CD4-positive, alpha-beta memory T cell (primary cell): ENCODE measurements at regions not wholly inside any gene's neighbourhood (a gene's known extent, or its start where the extent isn't known, plus 50 kb on each side); places are given as distances from the start of the nearest gene placed in this dataset.

Experiments used
- CTCF ChIA-PET: fragments of 350-600 bp; sonication (Branson Sonifier 250); formaldehyde crosslinking; loops from one replicate; lab custom pipeline; 2021; ENCODE audit warnings: inconsistent platforms; ENCODE audit not compliant: partially characterized antibody; lab: Charles Lee
- POLR2A ChIA-PET: fragments of 350-600 bp; sonication (Branson Sonifier 250); formaldehyde crosslinking; loops from one replicate; lab custom pipeline; 2021; ENCODE audit not compliant: partially characterized antibody; lab: Charles Lee
- DNase-seq, 5 donors: peaks; one replicate each; pipeline versions ENCODE4 v3.0.0 to v3.0.0-alpha.2; 2020 to 2022; ENCODE audit warnings: mixed read lengths in 1 of 5
- H3K27ac ChIP-seq: one replicate; pipeline ENCODE4 v1.7.0; 2013; ENCODE audit warnings: low read depth, low read length
- H3K27me3 ChIP-seq: 2 replicates; pipeline ENCODE4 v1.7.0; 2013; ENCODE audit warnings: mild to moderate bottlenecking, low read length, moderate library complexity; ENCODE audit not compliant: insufficient read depth
- H3K36me3 ChIP-seq: 2 replicates; pipeline ENCODE4 v1.7.0; 2013; ENCODE audit warnings: mild to moderate bottlenecking, low read length, moderate library complexity; ENCODE audit not compliant: insufficient read depth
- H3K4me1 ChIP-seq: 2 replicates; pipeline ENCODE4 v1.7.0; 2013; ENCODE audit warnings: mild to moderate bottlenecking, low read length, moderate library complexity; ENCODE audit not compliant: insufficient read depth
- H3K4me3 ChIP-seq, 2 donors: one replicate each; pipeline ENCODE4 v1.7.0; 2013; ENCODE audit warnings: low read length in 2 of 2, mild to moderate bottlenecking in 1 of 2
- H3K9me3 ChIP-seq, 2 donors: one replicate each; pipeline ENCODE4 v1.7.0; 2013; ENCODE audit warnings: low read length in 2 of 2, control low read depth in 1 of 2; ENCODE audit not compliant: control insufficient read depth in 1 of 2
- H3K27ac Mint-ChIP-seq, 7 donors: one replicate each; pipeline ENCODE4 v1.8.0; 2020 to 2021; ENCODE audit warnings: mixed read lengths in 7 of 7, mild to moderate bottlenecking in 6 of 7, inconsistent platforms in 3 of 7, moderate library complexity in 3 of 7
- H3K27me3 Mint-ChIP-seq, 2 donors: one replicate each; pipeline ENCODE4 v1.8.0; 2020 to 2021; ENCODE audit warnings: mixed read lengths in 2 of 2
- H3K36me3 Mint-ChIP-seq, 2 donors: one replicate each; pipeline ENCODE4 v1.8.0; 2020 to 2021; ENCODE audit warnings: mixed read lengths in 2 of 2, inconsistent platforms in 1 of 2, mild to moderate bottlenecking in 1 of 2
- H3K4me1 Mint-ChIP-seq, 4 donors: one replicate each; pipeline ENCODE4 v1.8.0; 2020 to 2021; ENCODE audit warnings: mixed read lengths in 4 of 4, mild to moderate bottlenecking in 1 of 4
- H3K4me3 Mint-ChIP-seq, 8 donors: one replicate each; pipeline ENCODE4 v1.8.0; 2020 to 2021; ENCODE audit warnings: mixed read lengths in 8 of 8, mild to moderate bottlenecking in 7 of 8, moderate library complexity in 6 of 8, inconsistent platforms in 3 of 8
- H3K9me3 Mint-ChIP-seq, 8 donors: one replicate each; pipeline ENCODE4 v1.8.0; 2020 to 2021; ENCODE audit warnings: mixed read lengths in 8 of 8, mild to moderate bottlenecking in 5 of 8, inconsistent platforms in 3 of 8, moderate library complexity in 1 of 8
- intact Hi-C: fragments of 100-400 bp; cut with micrococcal nuclease; formaldehyde crosslinking; loops from one replicate; pipeline ENCODE4 v1.15.1; 2023

GRCh38 chr5:18299166-18299565 lies 664.9 kb downstream of the TAF11L14 start:
- no peak overlapping the region for H3K27ac Mint-ChIP-seq
- no peak for DNase-seq
- no peak overlapping the region for H3K4me3 ChIP-seq
- no peaks in the 10 kb centered on the region for H3K36me3 ChIP-seq
- no peaks in the 10 kb centered on the region for H3K4me1 Mint-ChIP-seq
- H3K27me3 Mint-ChIP-seq = no peaks in the 10 kb centered on the region
- ChIA-PET POLR2A (no interaction called here), CTCF (no interaction called here)
- H3K4me1 ChIP-seq = no peaks in the 10 kb centered on the region
- intact Hi-C loops = no loop called here
- H3K36me3 Mint-ChIP-seq = no peaks in the 10 kb centered on the region
- H3K9me3 ChIP-seq = no peaks in the 10 kb centered on the region
- H3K27ac ChIP-seq = no peak overlapping the region
- no peak overlapping the region for H3K4me3 Mint-ChIP-seq
- no peaks in the 10 kb centered on the region for H3K27me3 ChIP-seq
- peaks cover 0 to 8% (median 3%) of the 10 kb centered on the region in 8 donors for H3K9me3 Mint-ChIP-seq

GRCh38 chr5:18305288-18305924 lies 671.1 kb downstream of the TAF11L14 start:
- ChIA-PET CTCF (interaction anchor here (0.6 to 1.1 kb wide), 2 partner anchors 9 to 1089 kb away, joined by 3 to 4 read pairs; no protein-coding TSS in a partner anchor), POLR2A (no interaction called here)

GRCh38 chr5:18311266-18311665 lies 677.0 kb downstream of the TAF11L14 start:
- Mint-ChIP-seq H3K27ac (no peak overlapping the region), H3K9me3 (peaks cover 0 to 8% (median 3%) of the 10 kb centered on the region in 8 donors), H3K4me3 (no peak overlapping the region), H3K4me1 (no peaks in the 10 kb centered on the region), H3K36me3 (no peaks in the 10 kb centered on the region), H3K27me3 (no peaks in the 10 kb centered on the region)
- no peaks in the 10 kb centered on the region for H3K27me3 ChIP-seq
- H3K27ac ChIP-seq = no peak overlapping the region
- no peaks in the 10 kb centered on the region for H3K36me3 ChIP-seq
- no peak for DNase-seq
- intact Hi-C loops = no loop called here
- no peak overlapping the region for H3K4me3 ChIP-seq
- CTCF ChIA-PET = no interaction called here
- H3K9me3 ChIP-seq = no peaks in the 10 kb centered on the region
- no peaks in the 10 kb centered on the region for H3K4me1 ChIP-seq
- POLR2A ChIA-PET = no interaction called here

More at GRCh38 chr5:18305288-18305924, 671.1 kb downstream of the TAF11L14 start:
- H3K9me3 Mint-ChIP-seq = peaks cover 0 to 6% (median 3%) of the 10 kb centered on the region in 8 donors
- no peaks in the 10 kb centered on the region for H3K9me3 ChIP-seq
- H3K27me3 ChIP-seq = no peaks in the 10 kb centered on the region
- H3K4me3 ChIP-seq = no peak overlapping the region
- no peak overlapping the region for H3K27ac Mint-ChIP-seq
- H3K27ac ChIP-seq = no peak overlapping the region
- no peaks in the 10 kb centered on the region for H3K27me3 Mint-ChIP-seq
- H3K4me3 Mint-ChIP-seq = no peak overlapping the region
- H3K36me3 ChIP-seq = no peaks in the 10 kb centered on the region
- intact Hi-C loops = no loop called here
- no peaks in the 10 kb centered on the region for H3K36me3 Mint-ChIP-seq
- H3K4me1 Mint-ChIP-seq = no peaks in the 10 kb centered on the region
- no peak for DNase-seq
- no peaks in the 10 kb centered on the region for H3K4me1 ChIP-seq

- Histone ChIP-seq H3K27ac (no peak overlapping the region), H3K27me3 (no peaks in the 10 kb centered on the region), H3K9me3 (no peaks in the 10 kb centered on the region), H3K4me3 (no peak overlapping the region), H3K36me3 (no peaks in the 10 kb centered on the region), H3K4me1 (no peaks in the 10 kb centered on the region)
- H3K27me3 Mint-ChIP-seq = no peaks in the 10 kb centered on the region
- ChIA-PET POLR2A (no interaction called here), CTCF (interaction anchor here (1.7 kb wide), 1 partner anchor 1096 kb away, joined by 4 read pairs; no protein-coding TSS in a partner anchor)
- DNase-seq = no peak
- no peaks in the 10 kb centered on the region for H3K4me1 Mint-ChIP-seq
- no peaks in the 10 kb centered on the region for H3K36me3 Mint-ChIP-seq
- intact Hi-C loops = no loop called here
- peaks cover 0 to 8% (median under 1%) of the 10 kb centered on the region in 8 donors for H3K9me3 Mint-ChIP-seq
- H3K4me3 Mint-ChIP-seq = no peak overlapping the region
- H3K27ac Mint-ChIP-seq = no peak overlapping the region
Observed at GRCh38 chr5:18312016-18312415, 677.8 kb downstream of the TAF11L14 start.

- no peak overlapping the region for H3K4me3 Mint-ChIP-seq
- no peaks in the 10 kb centered on the region for H3K9me3 ChIP-seq
- H3K4me1 Mint-ChIP-seq = no peaks in the 10 kb centered on the region
- no peak overlapping the region for H3K27ac Mint-ChIP-seq
- intact Hi-C loops = no loop called here
- no peak for DNase-seq
- H3K36me3 Mint-ChIP-seq = no peaks in the 10 kb centered on the region
- no peaks in the 10 kb centered on the region for H3K27me3 ChIP-seq
- ChIA-PET CTCF (interaction anchor here (0.7 to 2.6 kb wide), 3 partner anchors 9 to 1098 kb away, joined by 3 to 9 read pairs (median 3); no protein-coding TSS in a partner anchor), POLR2A (no interaction called here)
- no peak overlapping the region for H3K4me3 ChIP-seq
- H3K4me1 ChIP-seq = no peaks in the 10 kb centered on the region
- H3K27ac ChIP-seq = no peak overlapping the region
- peaks cover 0 to 8% (median 0%) of the 10 kb centered on the region in 8 donors for H3K9me3 Mint-ChIP-seq
- H3K36me3 ChIP-seq = no peaks in the 10 kb centered on the region
- no peaks in the 10 kb centered on the region for H3K27me3 Mint-ChIP-seq
Observed at GRCh38 chr5:18314192-18314778, 680.0 kb downstream of the TAF11L14 start.

- DNase-seq = no peak
- Mint-ChIP-seq H3K27me3 (no peaks in the 10 kb centered on the region), H3K4me1 (no peaks in the 10 kb centered on the region), H3K4me3 (no peak overlapping the region), H3K36me3 (no peaks in the 10 kb centered on the region), H3K9me3 (peaks cover 0 to 7% (median 1%) of the 10 kb centered on the region in 8 donors), H3K27ac (no peak overlapping the region)
- intact Hi-C loops = no loop called here
- no peaks in the 10 kb centered on the region for H3K27me3 ChIP-seq
- no peak overlapping the region for H3K4me3 ChIP-seq
- no peak overlapping the region for H3K27ac ChIP-seq
- H3K9me3 ChIP-seq = no peaks in the 10 kb centered on the region
- POLR2A ChIA-PET = no interaction called here
- no peaks in the 10 kb centered on the region for H3K4me1 ChIP-seq
- CTCF ChIA-PET = no interaction called here
- H3K36me3 ChIP-seq = no peaks in the 10 kb centered on the region
Observed at GRCh38 chr5:18321262-18321942, 687.1 kb downstream of the TAF11L14 start.

- H3K4me3 Mint-ChIP-seq = no peak overlapping the region
- no peaks in the 10 kb centered on the region for H3K27me3 ChIP-seq
- no peak overlapping the region for H3K27ac Mint-ChIP-seq
- no peak overlapping the region for H3K27ac ChIP-seq
- no peaks in the 10 kb centered on the region for H3K27me3 Mint-ChIP-seq
- H3K9me3 ChIP-seq = no peaks in the 10 kb centered on the region
- no peaks in the 10 kb centered on the region for H3K36me3 ChIP-seq
- H3K36me3 Mint-ChIP-seq = no peaks in the 10 kb centered on the region
- no peak overlapping the region for H3K4me3 ChIP-seq
- POLR2A ChIA-PET = no interaction called here
- no peaks in the 10 kb centered on the region for H3K4me1 ChIP-seq
- no peaks in the 10 kb centered on the region for H3K4me1 Mint-ChIP-seq
- CTCF ChIA-PET = no interaction called here
- H3K9me3 Mint-ChIP-seq = peaks cover 0 to 7% (median 1%) of the 10 kb centered on the region in 8 donors
- intact Hi-C loops = no loop called here
- DNase-seq = no peak
Observed at GRCh38 chr5:18323891-18324290, 689.6 kb downstream of the TAF11L14 start.
